Ovary (tissue), 3 donors: ENCODE measurements at regions not wholly inside any gene's neighbourhood (a gene's known extent, or its start where the extent isn't known, plus 50 kb on each side); places are given as distances from the start of the nearest gene placed in this dataset.

ENCODE experiments used
- CTCF ChIP-seq, 3 donors: fragments of 450-650 bp in 2 of 3; fragments of 200-600 bp in 1 of 3; IDR thresholded peaks; one replicate each; pipeline versions ENCODE4 v1.5.1 to v1.8.0; 2016 to 2022; ENCODE audit warnings: antibody characterized with exemption in 3 of 3, mild to moderate bottlenecking in 1 of 3
- EP300 ChIP-seq: sonication (generic); formaldehyde crosslinking; IDR thresholded peaks from one replicate; pipeline ENCODE4 v1.6.1; 2017; ENCODE audit warnings: antibody characterized with exemption
- POLR2A ChIP-seq: fragments of 450-650 bp; IDR thresholded peaks from one replicate; pipeline ENCODE4 v1.6.1; 2017; ENCODE audit warnings: antibody characterized with exemption, mild to moderate bottlenecking, moderate library complexity
- donor health status: DM: no; HTN: no; CAD: no.

DNA sequence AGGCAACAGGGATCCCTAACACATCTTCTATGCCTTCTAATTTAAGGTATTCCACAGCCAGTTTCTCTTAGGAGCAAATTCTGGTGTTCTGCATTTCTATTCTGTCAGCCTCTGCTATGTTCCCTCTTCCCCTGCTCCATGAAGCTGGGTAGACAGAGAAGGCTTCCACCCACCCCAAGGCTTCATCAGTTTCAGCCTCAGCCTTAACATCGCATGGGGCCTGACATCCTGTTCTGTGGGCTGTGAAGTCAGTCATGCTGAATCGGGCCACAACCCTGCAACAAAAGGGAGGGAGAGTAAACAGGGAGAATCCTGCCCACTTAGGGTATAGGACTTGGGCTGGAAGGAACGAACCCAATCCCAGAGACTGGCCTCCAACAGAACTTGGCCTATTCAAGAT, 70.6 kb upstream of the PPM1B start:
- no peak for TF ChIP-seq CTCF (IDR thresholded peaks at IDR 0.05)
- TF ChIP-seq POLR2A = no peak
- no peak for TF ChIP-seq EP300
